HG03175 (cell line): ENCODE measurements at regions not wholly inside any gene's neighbourhood (a gene's known extent, or its start where the extent isn't known, plus 50 kb on each side); places are given as distances from the start of the nearest gene placed in this dataset.
"Not testable (repeated sequence)": the region's sequence is repeated elsewhere in the genome, so short reads cannot be mapped to it uniquely, and the experiment has no call there.

Experiments used
- ATAC-seq: cut with Tn5 transposase; IDR thresholded peaks from one replicate; pipeline ENCODE4 v1.9.1; 2021; ENCODE audit warnings: mild to moderate bottlenecking, moderate library complexity; ENCODE audit not compliant: unreplicated experiment

DNA sequence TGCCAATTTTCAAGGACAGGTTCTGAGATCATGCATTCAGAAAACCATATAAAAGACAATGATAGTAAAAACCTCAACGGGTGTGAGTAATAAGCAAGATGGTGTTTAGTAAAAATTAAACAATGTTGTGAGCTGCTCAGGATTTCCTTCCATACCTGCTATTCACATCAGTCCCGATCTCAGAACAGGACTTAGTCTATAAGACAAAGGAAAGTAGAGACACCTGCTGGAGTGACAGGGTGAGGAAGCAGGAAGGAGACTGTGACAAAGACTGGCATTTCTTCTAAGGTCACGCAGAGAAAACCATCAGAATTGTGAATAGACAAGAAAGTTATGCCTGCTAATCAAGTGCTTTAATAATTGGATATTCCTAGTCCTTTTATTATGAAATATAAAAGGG is 648.0 kb downstream of the DACH1 start:
- ATAC-seq = no peak

DNA sequence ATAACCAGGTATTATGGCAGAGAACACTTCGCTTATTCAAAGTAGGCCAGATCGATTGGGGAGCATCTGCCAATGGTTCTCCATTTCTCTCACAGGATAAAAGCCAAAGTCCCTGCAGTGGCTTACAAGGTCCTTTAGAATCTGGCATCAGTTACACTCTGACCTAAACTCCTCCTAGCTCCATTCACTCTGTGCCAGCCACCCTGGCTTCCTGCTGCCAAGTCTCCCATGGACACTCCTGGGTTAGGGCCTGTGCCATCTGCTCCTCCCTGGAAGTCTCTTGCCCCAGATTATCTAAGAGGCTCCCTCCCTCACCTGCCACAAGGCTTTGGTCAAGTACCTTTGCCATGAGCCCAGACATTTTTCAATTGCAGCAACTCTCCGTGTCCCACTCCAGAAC is 649.2 kb downstream of the DACH1 start:
- no peak for ATAC-seq

DNA sequence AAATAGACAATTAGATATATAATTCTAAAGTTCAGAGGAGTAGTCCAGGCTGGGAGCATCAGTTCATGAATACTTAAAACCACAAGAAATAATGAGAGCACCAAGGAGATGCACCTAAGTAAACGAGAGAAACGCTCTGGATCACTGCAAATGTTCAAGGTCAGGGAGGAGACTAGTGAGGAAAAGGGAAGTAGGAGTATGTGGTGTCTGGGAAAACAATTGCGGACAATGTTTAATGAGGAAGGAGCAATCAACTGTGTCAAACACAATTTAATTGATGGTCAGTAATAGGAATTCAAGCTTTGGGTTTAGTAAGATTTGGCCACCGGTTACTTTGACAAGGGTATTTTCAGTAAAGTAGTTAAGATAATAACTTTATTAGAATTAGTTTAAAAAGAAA is 652.2 kb downstream of the DACH1 start:
- no peak for ATAC-seq

DNA sequence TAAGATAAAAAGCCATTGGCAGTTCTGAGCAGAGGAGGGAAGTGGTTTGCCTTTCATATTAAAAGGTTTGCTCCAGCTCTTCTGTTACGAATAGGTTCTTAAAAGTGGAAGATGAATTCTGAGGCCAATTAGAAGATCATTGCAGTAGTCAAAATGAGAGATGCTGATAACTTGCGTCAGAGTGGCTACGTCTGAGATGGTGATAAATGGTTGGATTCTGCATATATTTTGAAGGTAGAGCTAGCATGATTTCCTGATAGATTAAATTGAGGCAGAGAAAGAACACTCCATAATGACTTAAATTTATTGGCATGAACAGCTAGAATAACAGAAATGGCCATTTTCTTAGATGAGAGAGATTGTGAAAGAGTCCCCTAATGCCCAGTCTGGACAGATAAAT is 652.6 kb downstream of the DACH1 start:
- ATAC-seq = no peak

DNA sequence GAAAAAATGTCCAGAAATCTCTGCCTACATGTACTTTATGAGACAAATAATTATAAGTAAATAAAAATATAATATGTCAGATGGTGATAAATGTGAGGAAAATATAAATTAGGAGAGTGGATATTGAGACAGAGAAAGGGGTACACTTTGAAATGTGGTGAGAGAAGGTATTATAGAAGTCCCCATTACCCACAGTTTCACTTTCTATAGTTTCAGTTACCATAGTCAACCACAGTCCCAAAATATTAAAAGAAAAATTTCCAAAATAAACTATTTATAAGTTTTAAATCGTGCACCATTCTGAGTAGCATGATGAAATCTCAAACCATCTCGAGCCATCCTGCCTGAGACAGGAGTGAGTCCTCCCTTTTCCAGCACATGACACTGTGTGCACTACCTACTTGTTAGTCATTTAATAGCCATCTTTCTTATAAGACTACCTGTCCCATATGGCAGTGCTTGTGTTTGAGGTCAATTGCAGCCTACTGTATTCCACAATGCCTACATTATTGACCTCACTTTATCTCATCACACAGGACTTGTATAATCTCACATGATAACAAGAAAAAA is 653.7 kb downstream of the DACH1 start:
- ATAC-seq = no peak

GRCh38 chr13:71210861-71211260 is 656.1 kb downstream of the DACH1 start:
- no peak for ATAC-seq

- no peak for ATAC-seq
These were observed 657.8 kb downstream of the DACH1 start for GRCh38 chr13:71209217-71209616.

DNA sequence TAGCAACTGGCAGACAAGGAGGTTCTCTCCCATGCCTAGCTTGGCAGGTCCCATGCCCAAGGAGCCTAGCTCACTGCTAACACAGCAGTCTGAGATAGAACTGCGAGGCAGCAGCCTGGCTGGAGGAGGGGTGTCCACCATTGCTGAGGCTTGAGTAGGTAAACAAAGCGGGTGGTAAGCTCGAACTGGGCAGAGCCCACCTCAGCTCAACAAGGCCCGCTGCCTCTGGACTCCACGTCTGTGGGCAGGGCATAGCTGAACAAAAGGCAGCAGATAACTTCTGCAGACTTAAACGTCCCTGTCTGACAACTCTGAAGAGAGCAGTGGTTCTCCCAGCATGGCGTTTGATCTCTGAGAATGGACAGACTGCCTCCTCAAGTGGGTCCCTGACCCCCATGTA is 682.4 kb downstream of the DACH1 start:
- ATAC-seq = not testable (repeated sequence)

- ATAC-seq = not testable (repeated sequence)
These were observed 683.7 kb downstream of the DACH1 start for GRCh38 chr13:71183352-71183751.

DNA sequence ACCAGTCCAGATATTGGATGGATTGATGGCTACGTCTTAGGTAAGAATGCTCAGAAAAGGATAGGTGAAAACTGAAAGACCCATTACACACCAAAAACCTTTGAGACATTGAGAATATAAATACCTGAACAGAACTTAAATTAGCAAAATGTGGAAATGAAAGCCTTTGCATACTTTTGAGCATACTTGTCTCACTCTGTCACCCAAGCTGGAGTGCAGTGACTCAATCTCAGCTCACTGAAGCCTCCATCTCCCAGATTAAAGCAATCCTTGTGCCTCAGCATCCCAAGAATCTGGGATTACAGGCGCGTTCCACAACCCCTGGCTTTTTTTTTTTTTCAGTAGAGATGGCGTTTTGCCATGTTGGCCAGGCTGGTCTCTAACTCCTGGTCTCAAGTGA is 695.3 kb downstream of the DACH1 start:
- no peak for ATAC-seq

DNA sequence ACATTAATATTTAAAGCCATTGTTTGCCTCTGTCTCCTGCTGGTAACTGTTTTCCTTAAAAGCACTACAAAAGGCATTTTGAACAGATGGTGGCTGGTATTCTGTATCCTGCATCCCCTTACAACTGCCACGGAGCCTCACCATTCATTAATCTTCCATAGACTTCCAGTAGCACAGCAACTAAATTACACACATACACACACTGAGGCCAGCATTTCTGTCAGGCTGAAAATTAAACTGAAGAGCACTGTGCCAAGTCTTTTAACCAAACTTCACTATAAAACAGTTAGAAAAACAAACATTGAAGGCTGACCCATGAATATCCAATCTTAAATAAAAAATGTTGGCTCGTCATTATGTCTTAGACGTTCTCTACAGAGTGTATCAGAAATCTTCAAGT is 697.8 kb downstream of the DACH1 start:
- ATAC-seq = no peak

GRCh38 chr13:71156550-71156949 is 710.5 kb downstream of the DACH1 start:
- ATAC-seq = no peak

DNA sequence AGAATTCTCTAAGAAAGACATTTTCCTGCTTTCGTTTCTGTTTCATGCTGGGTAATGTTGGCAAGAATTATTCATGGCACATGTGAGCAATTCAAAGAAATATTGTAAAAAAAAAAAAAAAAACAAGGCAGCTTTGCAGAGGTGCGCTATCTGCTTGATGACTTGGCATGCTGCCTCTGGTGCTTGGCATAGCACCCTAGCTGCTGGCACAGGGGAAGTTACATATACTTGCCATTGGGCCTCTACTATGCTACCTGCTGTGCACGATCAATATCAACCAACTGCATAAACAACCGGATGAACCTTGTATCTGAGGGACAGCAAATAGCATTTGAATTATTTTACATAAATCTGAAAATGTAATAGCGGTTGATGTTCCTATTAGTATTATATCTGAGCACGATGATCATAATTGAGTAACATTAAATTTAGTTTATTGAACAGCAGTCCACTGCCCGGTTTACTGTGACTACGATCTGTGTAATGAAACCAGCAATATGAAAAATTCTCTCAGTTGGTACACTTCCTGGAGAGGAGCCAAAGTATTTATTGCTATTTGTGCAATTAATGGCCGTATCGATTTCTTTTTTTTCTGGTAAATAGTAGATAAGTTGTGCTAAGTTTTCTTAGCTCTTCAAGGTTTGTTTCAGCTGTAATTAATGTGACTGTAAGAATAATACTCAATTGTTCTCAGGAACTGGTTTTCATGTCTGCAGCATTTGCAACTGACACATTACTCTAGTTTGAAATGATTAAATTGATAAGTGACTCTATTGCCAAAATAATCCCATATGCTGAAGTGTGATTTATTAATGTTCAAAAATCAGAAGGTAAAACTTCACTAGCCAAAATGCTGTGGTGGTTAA is 717.3 kb downstream of the DACH1 start:
- no peak for ATAC-seq

GRCh38 chr13:71149046-71149445 is 718.0 kb downstream of the DACH1 start:
- no peak for ATAC-seq

DNA sequence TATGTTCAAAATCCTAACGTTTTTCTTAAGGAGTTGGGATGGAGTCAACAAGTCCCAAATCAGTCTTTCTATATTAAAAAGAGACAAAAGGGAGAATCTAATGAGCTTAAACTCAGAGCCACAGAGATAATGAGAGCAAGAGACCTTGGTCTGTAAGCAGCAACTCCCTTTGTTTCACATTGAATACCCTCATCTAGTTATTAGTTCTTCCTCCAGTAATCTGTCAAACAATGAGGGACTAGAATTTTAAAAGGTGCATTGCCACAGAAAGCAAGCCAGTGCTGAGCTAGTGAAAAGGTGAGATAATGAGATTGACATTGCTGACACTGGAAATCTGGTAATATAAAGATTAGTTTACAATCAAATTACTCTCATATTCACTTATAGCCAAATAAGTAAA is 718.6 kb downstream of the DACH1 start:
- ATAC-seq = no peak

- no peak for ATAC-seq
These were observed 722.1 kb downstream of the DACH1 start for GRCh38 chr13:71144883-71145282.

DNA sequence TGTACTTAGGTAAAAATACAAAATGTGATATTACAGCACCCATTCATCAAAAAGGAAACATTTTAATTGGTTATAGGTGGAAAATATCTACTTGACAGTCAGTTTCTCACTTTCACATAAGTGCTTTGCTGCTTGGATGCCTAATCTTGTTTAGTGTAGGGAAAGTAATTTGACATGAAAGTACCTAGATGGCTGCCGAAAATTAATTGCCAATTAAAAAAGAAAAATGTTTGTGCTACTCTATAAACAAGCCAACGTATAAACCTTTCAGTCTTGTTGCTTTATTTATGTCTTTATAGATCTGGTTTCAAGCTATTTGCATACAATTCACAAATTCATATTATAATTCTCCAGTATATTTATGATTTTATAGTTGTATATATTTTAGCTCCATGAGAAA is 729.9 kb downstream of the DACH1 start:
- ATAC-seq = no peak

GRCh38 chr13:71124230-71124629 is 742.8 kb downstream of the DACH1 start:
- ATAC-seq = no peak

- ATAC-seq = no peak
These were observed 748.1 kb downstream of the DACH1 start for GRCh38 chr13:71118779-71119364.

GRCh38 chr13:71117920-71118319 is 749.1 kb downstream of the DACH1 start:
- ATAC-seq = no peak

DNA sequence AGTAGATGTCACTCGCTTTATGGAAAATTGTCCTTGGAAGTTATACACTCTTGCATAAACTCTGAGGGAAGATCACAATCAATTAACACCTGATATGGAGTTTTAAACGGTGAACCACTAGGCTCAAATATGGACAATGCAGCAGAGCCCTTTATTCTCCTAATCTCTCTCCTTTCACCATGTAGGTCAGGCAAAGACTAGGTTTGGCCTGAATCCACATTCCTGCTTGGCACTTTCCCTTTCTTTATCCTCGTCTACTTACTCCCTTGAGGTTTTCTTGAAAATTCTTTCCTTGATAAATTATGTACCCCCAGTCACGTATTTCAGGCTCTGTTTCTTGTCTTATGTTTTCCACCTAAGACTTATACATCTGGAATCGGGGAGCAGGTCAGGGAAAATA is 751.7 kb downstream of the DACH1 start:
- ATAC-seq = no peak

DNA sequence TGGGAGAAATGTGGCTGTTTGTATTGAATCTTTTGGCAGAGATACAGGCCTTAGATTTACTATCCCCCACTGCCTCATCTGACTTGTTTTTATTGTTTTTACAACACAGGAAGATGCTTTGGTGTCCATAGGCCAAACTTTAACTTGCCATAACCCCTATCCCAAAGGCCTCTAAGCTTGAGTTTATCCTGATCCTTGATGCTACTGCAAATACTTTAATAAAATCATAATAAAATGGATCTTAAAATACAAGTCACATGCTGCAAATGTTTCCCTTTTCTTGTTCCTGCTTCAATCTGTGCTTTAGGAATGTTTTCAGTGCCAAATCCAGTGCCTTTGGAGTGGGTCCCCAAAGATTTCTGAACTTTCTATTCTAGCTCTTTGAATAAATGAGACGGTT is 770.6 kb downstream of the DACH1 start:
- ATAC-seq = no peak
